GM21367 (cell line): ENCODE measurements at regions not wholly inside any gene's neighbourhood (a gene's known extent, or its start where the extent isn't known, plus 50 kb on each side); places are given as distances from the start of the nearest gene placed in this dataset.

Experiments
- ATAC-seq: cut with Tn5 transposase; IDR thresholded peaks from one replicate; pipeline ENCODE4 v1.9.1; 2021; ENCODE audit not compliant: unreplicated experiment

- ATAC-seq, result no peak
Observed at GRCh38 chr14:62369919-62370560, 607.8 kb downstream of the SNAPC1 start.

GRCh38 chr14:62373944-62374343 lies 611.7 kb downstream of the SNAPC1 start:
- ATAC-seq, result no peak

- ATAC-seq, result no peak
Observed at GRCh38 chr14:62378057-62378456, 615.8 kb downstream of the SNAPC1 start.

- no peak for ATAC-seq
Observed at GRCh38 chr14:62381311-62382070, 619.3 kb downstream of the SNAPC1 start.

GRCh38 chr14:62409169-62409568 lies 636.1 kb downstream of the KCNH5 start:
- ATAC-seq, result no peak

GRCh38 chr14:62409626-62410300 lies 635.5 kb downstream of the KCNH5 start:
- no peak for ATAC-seq

- ATAC-seq, result no peak
Observed at GRCh38 chr14:62420847-62421246, 624.4 kb downstream of the KCNH5 start.

GRCh38 chr14:62428429-62429203 lies 616.6 kb downstream of the KCNH5 start:
- no peak for ATAC-seq

- ATAC-seq, result no peak
Observed at GRCh38 chr14:62429683-62430082, 615.6 kb downstream of the KCNH5 start.

- no peak for ATAC-seq
Observed at GRCh38 chr14:62431496-62431895, 613.8 kb downstream of the KCNH5 start.

GRCh38 chr14:62432955-62433354 lies 612.3 kb downstream of the KCNH5 start:
- ATAC-seq, result no peak

GRCh38 chr14:62436261-62436660 lies 609.0 kb downstream of the KCNH5 start:
- no peak for ATAC-seq

- no peak for ATAC-seq
Observed at GRCh38 chr14:62439210-62439609, 606.0 kb downstream of the KCNH5 start.

GRCh38 chr14:62443796-62444195 lies 601.5 kb downstream of the KCNH5 start:
- no peak for ATAC-seq

- no peak for ATAC-seq
Observed at GRCh38 chr14:62445570-62445969, 599.7 kb downstream of the KCNH5 start.

GRCh38 chr14:62451221-62451620 lies 594.0 kb downstream of the KCNH5 start:
- no peak for ATAC-seq

- no peak for ATAC-seq
Observed at GRCh38 chr14:62453226-62453625, 592.0 kb downstream of the KCNH5 start.

GRCh38 chr14:62455446-62455845 lies 589.8 kb downstream of the KCNH5 start:
- ATAC-seq, result no peak

GRCh38 chr14:62462988-62463387 lies 582.3 kb downstream of the KCNH5 start:
- ATAC-seq, result no peak

GRCh38 chr14:62468946-62469345 lies 576.3 kb downstream of the KCNH5 start:
- ATAC-seq, result no peak

GRCh38 chr14:62470935-62471334 lies 574.3 kb downstream of the KCNH5 start:
- no peak for ATAC-seq
